IPS-20b (cell line): ENCODE measurements at regions not wholly inside any gene's neighbourhood (a gene's known extent, or its start where the extent isn't known, plus 50 kb on each side); places are given as distances from the start of the nearest gene placed in this dataset.
"Not testable (repeated sequence)": the region's sequence is repeated elsewhere in the genome, so short reads cannot be mapped to it uniquely, and the experiment has no call there.

Source experiments
- H3K27ac ChIP-seq: one replicate; pipeline ENCODE4 v1.5.1; 2013; ENCODE audit warnings: low read length
- H3K27me3 ChIP-seq: 2 replicates; pipeline ENCODE4 v1.6.1; 2013; ENCODE audit warnings: mild to moderate bottlenecking, low read length, inconsistent platforms; ENCODE audit not compliant: insufficient read depth
- H3K36me3 ChIP-seq: 2 replicates; pipeline ENCODE4 v1.6.1; 2013; ENCODE audit warnings: low read depth, mild to moderate bottlenecking, inconsistent platforms, low read length, moderate library complexity; ENCODE audit not compliant: insufficient read depth
- H3K4me1 ChIP-seq: 2 replicates; pipeline ENCODE4 v1.6.1; 2013; ENCODE audit warnings: mild to moderate bottlenecking, control low read depth, inconsistent platforms, low read length, moderate library complexity; ENCODE audit not compliant: insufficient read depth
- H3K4me3 ChIP-seq: 2 replicates; pipeline ENCODE4 v1.5.1; 2013; ENCODE audit warnings: mild to moderate bottlenecking, low read length, inconsistent platforms
- H3K9ac ChIP-seq: 2 replicates; pipeline ENCODE4 v1.6.1; 2013; ENCODE audit warnings: low read depth, mild to moderate bottlenecking, inconsistent platforms, low read length, moderate library complexity
- H3K9me3 ChIP-seq: 2 replicates; pipeline ENCODE4 v1.6.1; 2013; ENCODE audit warnings: mild to moderate bottlenecking, low read depth, low read length, inconsistent platforms; ENCODE audit not compliant: insufficient read depth

GRCh38 chr1:88342081-88342480, 342.0 kb upstream of the PKN2 start:
- H3K4me3 ChIP-seq, H3K27ac ChIP-seq, H3K27me3 ChIP-seq, H3K9ac ChIP-seq, H3K9me3 ChIP-seq, H3K4me1 ChIP-seq, H3K36me3 ChIP-seq: not testable (repeated sequence)

DNA sequence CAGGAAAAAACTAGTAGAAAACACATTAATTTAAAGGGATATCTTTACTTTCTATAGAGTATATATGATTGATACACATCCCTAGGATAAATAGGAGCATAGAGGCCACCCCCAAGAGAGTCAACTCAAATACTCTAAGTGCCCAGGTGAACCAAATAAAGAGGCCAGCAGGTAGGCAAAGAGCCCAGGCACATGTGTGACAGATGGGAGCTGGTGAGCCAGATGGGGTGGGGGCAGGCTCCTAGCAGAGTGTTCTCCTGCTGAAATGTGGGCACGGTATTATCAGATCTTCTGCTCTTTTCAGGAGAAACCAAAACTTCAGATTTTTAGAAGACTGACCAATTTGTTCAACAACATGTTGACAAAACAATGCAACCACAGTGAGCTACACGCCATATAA, 333.4 kb upstream of the PKN2 start:
- H3K9ac ChIP-seq = no peak overlapping the region
- H3K9me3 ChIP-seq = no peaks in the 10 kb centered on the region
- H3K4me1 ChIP-seq = no peaks in the 10 kb centered on the region
- H3K27me3 ChIP-seq = no peaks in the 10 kb centered on the region
- H3K4me3 ChIP-seq = no peak overlapping the region
- no peaks in the 10 kb centered on the region for H3K36me3 ChIP-seq
- no peak overlapping the region for H3K27ac ChIP-seq

- no peaks in the 10 kb centered on the region for H3K9me3 ChIP-seq
- no peak overlapping the region for H3K27ac ChIP-seq
- H3K36me3 ChIP-seq = no peaks in the 10 kb centered on the region
- H3K4me3 ChIP-seq = no peak overlapping the region
- H3K9ac ChIP-seq = no peak overlapping the region
- no peaks in the 10 kb centered on the region for H3K27me3 ChIP-seq
- no peaks in the 10 kb centered on the region for H3K4me1 ChIP-seq
Observed at GRCh38 chr1:88351960-88352359, 332.1 kb upstream of the PKN2 start.

DNA sequence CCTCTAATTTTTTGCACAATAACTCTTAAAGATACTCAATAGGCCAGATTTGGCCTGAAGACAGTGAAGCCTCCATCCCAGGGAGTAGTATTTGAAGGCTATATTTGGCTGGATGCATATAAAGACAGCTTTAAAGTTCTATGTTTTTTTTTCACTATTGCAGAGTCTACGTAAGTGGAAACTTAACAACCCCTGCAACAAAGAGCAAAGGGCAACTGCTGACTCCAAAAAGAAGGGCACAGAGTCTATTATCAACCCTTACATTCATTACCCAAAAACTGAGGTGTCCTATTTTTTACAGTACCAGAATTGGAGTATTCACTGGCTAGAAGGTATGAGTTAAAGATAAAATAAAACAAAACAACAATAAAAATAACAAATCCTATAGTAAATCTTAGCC, 329.8 kb upstream of the PKN2 start:
- H3K4me1 ChIP-seq = no peaks in the 10 kb centered on the region

GRCh38 chr1:88357729-88358128, 326.3 kb upstream of the PKN2 start:
- Histone ChIP-seq H3K4me3 (no peak overlapping the region), H3K27ac (no peak overlapping the region), H3K9me3 (no peaks in the 10 kb centered on the region), H3K4me1 (no peaks in the 10 kb centered on the region), H3K27me3 (no peaks in the 10 kb centered on the region), H3K36me3 (no peaks in the 10 kb centered on the region), H3K9ac (no peak overlapping the region)

More for the DNA sequence above, 329.8 kb upstream of the PKN2 start:
- no peaks in the 10 kb centered on the region for H3K36me3 ChIP-seq
- H3K9me3 ChIP-seq = no peaks in the 10 kb centered on the region
- H3K27me3 ChIP-seq = no peaks in the 10 kb centered on the region
- no peak overlapping the region for H3K27ac ChIP-seq
- H3K4me3 ChIP-seq = no peak overlapping the region
- no peak overlapping the region for H3K9ac ChIP-seq

- no peak overlapping the region for H3K27ac ChIP-seq
- no peaks in the 10 kb centered on the region for H3K27me3 ChIP-seq
- H3K9ac ChIP-seq = no peak overlapping the region
- H3K4me1 ChIP-seq = no peaks in the 10 kb centered on the region
- no peaks in the 10 kb centered on the region for H3K36me3 ChIP-seq
- H3K9me3 ChIP-seq = no peaks in the 10 kb centered on the region
- no peak overlapping the region for H3K4me3 ChIP-seq
Observed at GRCh38 chr1:88371436-88372023, 312.5 kb upstream of the PKN2 start.

GRCh38 chr1:88375977-88376376, 308.1 kb upstream of the PKN2 start:
- H3K9ac ChIP-seq = no peak overlapping the region
- no peak overlapping the region for H3K4me3 ChIP-seq

GRCh38 chr1:88376421-88376820, 307.7 kb upstream of the PKN2 start:
- Histone ChIP-seq H3K36me3 (no peaks in the 10 kb centered on the region), H3K9me3 (no peaks in the 10 kb centered on the region), H3K9ac (no peak overlapping the region), H3K27ac (no peak overlapping the region), H3K4me1 (no peaks in the 10 kb centered on the region), H3K27me3 (no peaks in the 10 kb centered on the region), H3K4me3 (no peak overlapping the region)

More at GRCh38 chr1:88375977-88376376, 308.1 kb upstream of the PKN2 start:
- no peaks in the 10 kb centered on the region for H3K4me1 ChIP-seq
- H3K27ac ChIP-seq = no peak overlapping the region
- H3K9me3 ChIP-seq = no peaks in the 10 kb centered on the region
- no peaks in the 10 kb centered on the region for H3K36me3 ChIP-seq
- H3K27me3 ChIP-seq = no peaks in the 10 kb centered on the region

DNA sequence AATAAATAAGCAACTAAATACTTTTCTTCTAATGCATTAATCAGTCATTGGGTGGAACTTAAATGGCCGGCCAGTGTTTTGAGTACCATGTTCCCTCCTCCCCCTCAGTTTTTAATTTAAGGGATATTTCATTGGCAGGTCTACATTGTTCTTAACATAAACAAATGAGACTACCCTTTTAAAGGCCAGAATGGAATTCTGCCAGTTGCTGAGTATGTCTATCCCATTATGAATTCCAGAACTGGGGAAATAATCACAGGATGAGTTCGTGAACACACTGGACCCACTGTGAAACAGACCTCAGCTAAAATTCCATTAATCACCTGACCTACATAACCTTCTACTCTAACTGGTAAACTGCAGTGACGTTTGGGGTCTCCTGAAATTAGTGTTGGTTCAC, 305.5 kb upstream of the PKN2 start:
- no peaks in the 10 kb centered on the region for H3K9me3 ChIP-seq
- no peaks in the 10 kb centered on the region for H3K4me1 ChIP-seq
- no peaks in the 10 kb centered on the region for H3K27me3 ChIP-seq
- H3K36me3 ChIP-seq = no peaks in the 10 kb centered on the region
- no peak overlapping the region for H3K4me3 ChIP-seq
- no peak overlapping the region for H3K9ac ChIP-seq
- no peak overlapping the region for H3K27ac ChIP-seq

DNA sequence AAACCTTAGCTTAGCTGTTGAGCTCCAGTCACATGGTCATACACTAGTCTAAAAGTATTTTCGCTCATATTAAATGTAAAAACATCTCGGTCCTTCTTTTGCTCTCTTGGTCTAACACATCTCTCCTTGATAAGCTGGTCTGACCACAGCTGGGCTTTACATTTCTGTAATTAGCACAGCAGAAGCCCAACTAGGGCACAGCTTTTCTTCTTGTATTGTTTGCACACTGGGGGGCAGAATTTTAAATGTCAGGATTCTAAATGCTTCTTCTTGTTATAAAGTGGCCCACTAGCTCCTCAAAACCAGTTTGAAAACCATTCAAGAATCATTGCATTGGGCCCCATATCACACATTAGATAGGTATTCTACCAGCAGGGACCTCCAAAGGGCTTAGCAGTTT, 289.1 kb upstream of the PKN2 start:
- no peaks in the 10 kb centered on the region; the same call in 1 of the 2 replicates for H3K4me1 ChIP-seq
- H3K9ac ChIP-seq = no peak overlapping the region
- no peaks in the 10 kb centered on the region for H3K36me3 ChIP-seq
- H3K4me3 ChIP-seq = no peak overlapping the region
- no peak overlapping the region for H3K27ac ChIP-seq
- no peaks in the 10 kb centered on the region for H3K9me3 ChIP-seq
- no peaks in the 10 kb centered on the region for H3K27me3 ChIP-seq

GRCh38 chr1:88398338-88398737, 285.7 kb upstream of the PKN2 start:
- H3K36me3 ChIP-seq = no peaks in the 10 kb centered on the region
- no peak overlapping the region for H3K27ac ChIP-seq
- no peaks in the 10 kb centered on the region; the same call in 1 of the 2 replicates for H3K4me1 ChIP-seq
- H3K9me3 ChIP-seq = no peaks in the 10 kb centered on the region
- H3K9ac ChIP-seq = no peak overlapping the region
- no peaks in the 10 kb centered on the region for H3K27me3 ChIP-seq
- no peak overlapping the region for H3K4me3 ChIP-seq

DNA sequence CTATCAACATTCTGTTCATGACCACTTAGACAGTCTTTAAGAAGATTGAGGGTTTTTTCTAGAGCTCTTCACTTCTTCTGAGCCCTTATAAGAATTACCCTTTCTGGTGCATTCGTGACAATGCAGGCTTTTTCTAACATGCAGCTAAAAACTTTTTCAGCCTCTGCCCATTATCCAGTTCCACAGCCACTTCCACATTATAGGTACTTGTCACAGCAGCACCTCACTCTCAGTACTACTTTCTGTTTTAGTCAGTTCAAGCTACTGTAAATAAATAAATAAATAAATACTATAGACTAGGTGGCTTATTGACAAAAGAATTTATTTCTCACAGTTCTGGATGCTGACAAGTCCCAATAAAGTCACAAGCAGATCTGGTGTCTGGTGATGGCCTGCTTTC, 284.4 kb upstream of the PKN2 start:
- H3K27me3 ChIP-seq = no peaks in the 10 kb centered on the region
- H3K9ac ChIP-seq = no peak overlapping the region
- H3K4me1 ChIP-seq = peaks cover 7% of the 10 kb centered on the region; the same call in 1 of the 2 replicates
- H3K27ac ChIP-seq = no peak overlapping the region
- H3K9me3 ChIP-seq = no peaks in the 10 kb centered on the region
- H3K4me3 ChIP-seq = no peak overlapping the region
- no peaks in the 10 kb centered on the region for H3K36me3 ChIP-seq
